ENCODE measurements at regions not wholly inside any gene's neighbourhood (a gene's known extent, or its start where the extent isn't known, plus 50 kb on each side); places are given as distances from the start of the nearest gene placed in this dataset.
"Not testable (repeated sequence)": the region's sequence is repeated elsewhere in the genome, so short reads cannot be mapped to it uniquely, and the experiment has no call there.

- not testable (repeated sequence) for DNase-seq (ENCODE audit: low read depth); H3K4me3 ChIP-seq (ENCODE audit: low read length)
Measured at GRCh38 chr4:27075603-27076002, 215.0 kb downstream of the STIM2 start.

- no peak overlapping the region for H3K4me3 ChIP-seq (ENCODE audit: low read length)
- DNase-seq (ENCODE audit: low read depth) = no peak
- TF ChIP-seq CTCF (IDR thresholded peaks at IDR 0.05; ENCODE audit: insufficient read depth, low read depth, low read length, missing control alignments) = no peak
Measured at GRCh38 chr4:27078934-27079455, 218.4 kb downstream of the STIM2 start.

GRCh38 chr4:27081675-27082586 lies 221.3 kb downstream of the STIM2 start:
- H3K4me3 ChIP-seq (ENCODE audit: low read length) = no peak overlapping the region
- DNase-seq (ENCODE audit: low read depth) = no peak
- no peak for TF ChIP-seq CTCF (IDR thresholded peaks at IDR 0.05; ENCODE audit: insufficient read depth, low read depth, low read length, missing control alignments)

GRCh38 chr4:27082776-27083175 lies 222.1 kb downstream of the STIM2 start:
- DNase-seq (ENCODE audit: low read depth) = no peak
- H3K4me3 ChIP-seq (ENCODE audit: low read length) = no peak overlapping the region
- no peak for TF ChIP-seq CTCF (IDR thresholded peaks at IDR 0.05; ENCODE audit: insufficient read depth, low read depth, low read length, missing control alignments)

GRCh38 chr4:27084685-27085361 lies 224.2 kb downstream of the STIM2 start:
- DNase-seq (ENCODE audit: low read depth) = peak; percentile 34
- TF ChIP-seq CTCF (IDR thresholded peaks at IDR 0.05; ENCODE audit: insufficient read depth, low read depth, low read length, missing control alignments) = no peak
- peak overlapping the region; percentile 8 for H3K4me3 ChIP-seq (ENCODE audit: low read length)

GRCh38 chr4:27085396-27085795 lies 224.8 kb downstream of the STIM2 start:
- H3K4me3 ChIP-seq (ENCODE audit: low read length) = no peak overlapping the region

More at GRCh38 chr4:27085396-27085795, 224.8 kb downstream of the STIM2 start:
- TF ChIP-seq CTCF (IDR thresholded peaks at IDR 0.05; ENCODE audit: insufficient read depth, low read depth, low read length, missing control alignments) = no peak
- DNase-seq (ENCODE audit: low read depth) = no peak
